ENCODE measurements at regions not wholly inside any gene's neighbourhood (a gene's known extent, or its start where the extent isn't known, plus 50 kb on each side); places are given as distances from the start of the nearest gene placed in this dataset.

- DNase-seq (ENCODE audit: low read depth in 4 of 4, low spot score in 3 of 4): no peak
These were observed 603.4 kb downstream of the KCNJ2 start for GRCh38 chr17:70772761-70773160.

- DNase-seq (ENCODE audit: low read depth in 4 of 4, low spot score in 3 of 4): no peak
These were observed 603.9 kb downstream of the KCNJ2 start for GRCh38 chr17:70773258-70773657.

GRCh38 chr17:70774339-70775117, 605.2 kb downstream of the KCNJ2 start:
- DNase-seq (ENCODE audit: low read depth in 4 of 4, low spot score in 3 of 4): no peak

GRCh38 chr17:70775679-70776078, 606.3 kb downstream of the KCNJ2 start:
- no peak for DNase-seq (ENCODE audit: low read depth in 4 of 4, low spot score in 3 of 4)

GRCh38 chr17:70776441-70776840, 607.1 kb downstream of the KCNJ2 start:
- DNase-seq (ENCODE audit: low read depth in 4 of 4, low spot score in 3 of 4): no peak

GRCh38 chr17:70780031-70780430, 610.7 kb downstream of the KCNJ2 start:
- no peak for DNase-seq (ENCODE audit: low read depth in 4 of 4, low spot score in 3 of 4)

GRCh38 chr17:70786081-70786480, 616.7 kb downstream of the KCNJ2 start:
- no peak for DNase-seq (ENCODE audit: low read depth in 4 of 4, low spot score in 3 of 4)

GRCh38 chr17:70787721-70788300, 618.5 kb downstream of the KCNJ2 start:
- DNase-seq (ENCODE audit: low read depth in 4 of 4, low spot score in 3 of 4): no peak

- no peak for DNase-seq (ENCODE audit: low read depth in 4 of 4, low spot score in 3 of 4)
These were observed 622.6 kb downstream of the KCNJ2 start for GRCh38 chr17:70791748-70792443.

GRCh38 chr17:70794738-70795137, 625.4 kb downstream of the KCNJ2 start:
- no peak for DNase-seq (ENCODE audit: low read depth in 4 of 4, low spot score in 3 of 4)

- no peak for DNase-seq (ENCODE audit: low read depth in 4 of 4, low spot score in 3 of 4)
These were observed 626.3 kb downstream of the KCNJ2 start for GRCh38 chr17:70795620-70796019.

GRCh38 chr17:70796757-70797156, 627.4 kb downstream of the KCNJ2 start:
- no peak for DNase-seq (ENCODE audit: low read depth in 4 of 4, low spot score in 3 of 4)

GRCh38 chr17:70797166-70797565, 627.8 kb downstream of the KCNJ2 start:
- no peak for DNase-seq (ENCODE audit: low read depth in 4 of 4, low spot score in 3 of 4)

GRCh38 chr17:70804161-70804560, 634.8 kb downstream of the KCNJ2 start:
- DNase-seq (ENCODE audit: low read depth in 4 of 4, low spot score in 3 of 4): no peak

- DNase-seq (ENCODE audit: low read depth in 4 of 4, low spot score in 3 of 4): no peak
These were observed 639.3 kb downstream of the KCNJ2 start for GRCh38 chr17:70808596-70808995.

GRCh38 chr17:70810609-70811008, 641.3 kb downstream of the KCNJ2 start:
- DNase-seq (ENCODE audit: low read depth in 4 of 4, low spot score in 3 of 4): no peak

GRCh38 chr17:70813355-70813930, 644.1 kb downstream of the KCNJ2 start:
- DNase-seq (ENCODE audit: low read depth in 4 of 4, low spot score in 3 of 4): no peak

- DNase-seq (ENCODE audit: low read depth in 4 of 4, low spot score in 3 of 4): no peak
These were observed 649.9 kb downstream of the KCNJ2 start for GRCh38 chr17:70819183-70819582.

GRCh38 chr17:70820276-70820675, 650.9 kb downstream of the KCNJ2 start:
- no peak for DNase-seq (ENCODE audit: low read depth in 4 of 4, low spot score in 3 of 4)

GRCh38 chr17:70825321-70826125, 656.2 kb downstream of the KCNJ2 start:
- DNase-seq (ENCODE audit: low read depth in 4 of 4, low spot score in 3 of 4): no peak

GRCh38 chr17:70829876-70830275, 660.5 kb downstream of the KCNJ2 start:
- DNase-seq (ENCODE audit: low read depth in 4 of 4, low spot score in 3 of 4): no peak

Data from right renal pelvis (tissue), 4 donors.